ENCODE measurements at regions not wholly inside any gene's neighbourhood (a gene's known extent, or its start where the extent isn't known, plus 50 kb on each side); places are given as distances from the start of the nearest gene placed in this dataset.
"Not testable (repeated sequence)": the region's sequence is repeated elsewhere in the genome, so short reads cannot be mapped to it uniquely, and the experiment has no call there.

DNA sequence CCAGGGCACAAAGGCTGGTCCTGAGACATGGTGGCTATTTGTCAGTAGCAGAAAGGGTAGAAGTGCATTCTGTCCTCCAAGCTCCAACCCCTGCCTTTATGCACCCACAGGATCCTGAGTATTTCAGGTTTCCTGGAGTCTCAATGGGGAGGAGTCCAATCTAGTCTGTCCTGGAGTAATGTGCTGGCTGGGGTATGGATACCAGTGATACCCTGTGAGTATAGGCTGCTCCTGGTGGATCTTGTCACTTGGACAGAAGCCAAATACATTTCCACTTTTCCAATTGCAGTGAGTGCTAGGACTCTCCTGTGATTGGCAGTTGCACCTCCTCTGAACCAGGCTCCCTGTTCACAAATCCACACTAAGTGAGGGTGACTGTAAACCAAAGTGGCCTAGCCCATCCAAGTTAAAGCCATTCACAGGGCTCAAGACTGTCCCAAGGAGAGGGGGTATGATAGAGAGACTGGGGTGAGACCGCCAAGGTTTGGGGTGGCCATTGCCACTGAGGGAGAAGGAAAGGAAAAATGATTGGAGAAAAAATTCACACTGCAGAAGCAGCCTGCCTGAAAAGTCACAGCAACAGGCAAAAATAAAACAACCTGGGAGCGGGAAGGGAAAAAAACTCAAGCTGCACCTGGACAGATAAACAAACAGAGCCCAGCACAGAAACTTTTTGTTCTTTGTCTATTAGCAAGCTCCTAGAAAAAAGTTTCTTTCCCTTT is 163.4 kb upstream of the ETV3 start:
- H3K4me2 ChIP-seq (ENCODE audit: extremely low read depth, insufficient read depth, low read length): no peak overlapping the region
- no peaks in the 10 kb centered on the region for H3K36me3 ChIP-seq (ENCODE audit: control insufficient read depth, insufficient read depth, low read length)
- no peaks in the 10 kb centered on the region for H3K4me1 ChIP-seq (ENCODE audit: control insufficient read depth, extremely low read depth, insufficient read depth, low read length)
- no peak overlapping the region for H3K9ac ChIP-seq (ENCODE audit: insufficient read depth, low read length)
- DNase-seq (ENCODE audit: low read depth in 2 of 2): no peak
- H3K79me2 ChIP-seq (ENCODE audit: control insufficient read depth, insufficient read depth, low read length): no peaks in the 10 kb centered on the region
- no peak overlapping the region for H2AFZ ChIP-seq (ENCODE audit: low read length)
- no peaks in the 10 kb centered on the region for H3K9me3 ChIP-seq (ENCODE audit: control insufficient read depth, insufficient read depth, low read depth, low read length)
- H3K4me3 ChIP-seq (replicated peaks in 1 of 4; ENCODE audit: control extremely low read depth in 1 of 4, insufficient read depth in 1 of 4, low read depth in 3 of 4, low read length in 4 of 4): no peak overlapping the region
- H4K20me1 ChIP-seq (ENCODE audit: control insufficient read depth, extremely low read depth, insufficient read depth, low read length): no peaks in the 10 kb centered on the region
- no peaks in the 10 kb centered on the region for H3K27me3 ChIP-seq (ENCODE audit: control insufficient read depth, insufficient read depth, low read length)
- H3K27ac ChIP-seq (ENCODE audit: insufficient read depth, low read length): no peak overlapping the region
- TF ChIP-seq CTCF (conservative IDR thresholded peaks at IDR 0.05 in 1 of 2, IDR thresholded peaks at IDR 0.05 in 1 of 2; ENCODE audit: low read depth in 1 of 2, low read length in 2 of 2) (no peak), EZH2 (IDR thresholded peaks at IDR 0.05; ENCODE audit: low read length, missing control alignments) (no peak)

GRCh38 chr1:157294387-157295145 is 156.4 kb upstream of the ETV3 start:
- not testable (repeated sequence) for H3K36me3 ChIP-seq (ENCODE audit: control insufficient read depth, insufficient read depth, low read length); H3K4me2 ChIP-seq (ENCODE audit: extremely low read depth, insufficient read depth, low read length); H3K79me2 ChIP-seq (ENCODE audit: control insufficient read depth, insufficient read depth, low read length); H2AFZ ChIP-seq (ENCODE audit: low read length); H3K27ac ChIP-seq (ENCODE audit: insufficient read depth, low read length); DNase-seq (ENCODE audit: low read depth in 2 of 2); H3K27me3 ChIP-seq (ENCODE audit: control insufficient read depth, insufficient read depth, low read length); H4K20me1 ChIP-seq (ENCODE audit: control insufficient read depth, extremely low read depth, insufficient read depth, low read length); H3K9ac ChIP-seq (ENCODE audit: insufficient read depth, low read length); H3K4me3 ChIP-seq (replicated peaks in 1 of 4; ENCODE audit: control extremely low read depth in 1 of 4, insufficient read depth in 1 of 4, low read depth in 3 of 4, low read length in 4 of 4); H3K4me1 ChIP-seq (ENCODE audit: control insufficient read depth, extremely low read depth, insufficient read depth, low read length); H3K9me3 ChIP-seq (ENCODE audit: control insufficient read depth, insufficient read depth, low read depth, low read length)

- Histone ChIP-seq H4K20me1 (ENCODE audit: control insufficient read depth, extremely low read depth, insufficient read depth, low read length) (no peaks in the 10 kb centered on the region), H3K79me2 (ENCODE audit: control insufficient read depth, insufficient read depth, low read length) (no peaks in the 10 kb centered on the region), H3K36me3 (ENCODE audit: control insufficient read depth, insufficient read depth, low read length) (no peaks in the 10 kb centered on the region), H3K27ac (ENCODE audit: insufficient read depth, low read length) (no peak overlapping the region), H3K27me3 (ENCODE audit: control insufficient read depth, insufficient read depth, low read length) (no peaks in the 10 kb centered on the region), H3K9me3 (ENCODE audit: control insufficient read depth, insufficient read depth, low read depth, low read length) (no peaks in the 10 kb centered on the region), H3K9ac (ENCODE audit: insufficient read depth, low read length) (no peak overlapping the region), H3K4me1 (ENCODE audit: control insufficient read depth, extremely low read depth, insufficient read depth, low read length) (no peaks in the 10 kb centered on the region), H3K4me2 (ENCODE audit: extremely low read depth, insufficient read depth, low read length) (no peak overlapping the region), H2AFZ (ENCODE audit: low read length) (no peak overlapping the region), H3K4me3 (replicated peaks in 1 of 4; ENCODE audit: control extremely low read depth in 1 of 4, insufficient read depth in 1 of 4, low read depth in 3 of 4, low read length in 4 of 4) (no peak overlapping the region)
- TF ChIP-seq EZH2 (IDR thresholded peaks at IDR 0.05; ENCODE audit: low read length, missing control alignments): no peak
- TF ChIP-seq CTCF (conservative IDR thresholded peaks at IDR 0.05 in 1 of 2, IDR thresholded peaks at IDR 0.05 in 1 of 2; ENCODE audit: low read depth in 1 of 2, low read length in 2 of 2): no peak
- DNase-seq (ENCODE audit: low read depth in 2 of 2): no peak
These were observed 154.8 kb upstream of the ETV3 start for GRCh38 chr1:157292809-157293564.

All from fibroblast of lung (primary cell).